ENCODE measurements at regions not wholly inside any gene's neighbourhood (a gene's known extent, or its start where the extent isn't known, plus 50 kb on each side); places are given as distances from the start of the nearest gene placed in this dataset.

GRCh38 chr4:41859087-41859486 lies 76.1 kb upstream of the TMEM33 start:
- DNase-seq = no peak

GRCh38 chr4:41857226-41857641 lies 78.0 kb upstream of the TMEM33 start:
- DNase-seq = no peak

DNA sequence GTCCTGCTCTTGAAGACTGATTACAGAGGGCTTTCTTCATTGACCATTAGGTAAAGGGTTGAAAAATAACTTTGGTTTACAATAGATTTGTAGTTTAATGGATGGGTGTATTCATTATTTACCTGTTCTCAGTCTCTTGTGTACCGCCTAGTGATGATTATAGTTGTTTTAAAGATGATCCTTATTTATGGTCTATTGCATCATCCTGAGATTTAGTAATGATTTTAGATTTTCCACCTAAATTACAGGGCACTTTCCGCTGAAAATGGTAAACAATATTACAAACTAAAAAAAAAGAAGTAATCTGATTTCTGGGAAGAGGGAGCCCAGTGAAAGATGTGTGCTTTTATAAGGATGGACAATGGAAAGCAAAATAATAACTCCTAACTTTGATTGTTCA lies 78.4 kb upstream of the TMEM33 start:
- DNase-seq = no peak

- no peak for DNase-seq
These were observed 81.3 kb upstream of the TMEM33 start for GRCh38 chr4:41853973-41854372.

DNA sequence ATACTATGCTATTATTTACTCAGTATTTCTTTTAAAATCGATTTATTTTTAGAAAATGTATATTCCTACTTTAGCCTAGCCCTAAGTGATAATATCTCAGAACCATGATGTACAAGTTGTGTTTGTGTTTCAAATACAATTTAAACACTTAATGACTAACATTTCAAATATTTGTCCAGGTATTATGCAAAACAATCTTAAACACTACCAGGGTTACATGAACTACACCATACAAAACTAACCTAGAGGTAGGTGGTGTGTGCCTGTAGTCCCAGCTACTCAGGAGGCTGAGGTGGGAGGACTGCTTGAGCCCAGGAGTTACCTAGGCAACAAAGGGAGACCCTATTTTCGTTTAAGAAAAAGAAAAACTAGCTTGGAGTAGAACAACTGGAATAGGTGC lies 83.0 kb upstream of the TMEM33 start:
- DNase-seq = no peak

DNA sequence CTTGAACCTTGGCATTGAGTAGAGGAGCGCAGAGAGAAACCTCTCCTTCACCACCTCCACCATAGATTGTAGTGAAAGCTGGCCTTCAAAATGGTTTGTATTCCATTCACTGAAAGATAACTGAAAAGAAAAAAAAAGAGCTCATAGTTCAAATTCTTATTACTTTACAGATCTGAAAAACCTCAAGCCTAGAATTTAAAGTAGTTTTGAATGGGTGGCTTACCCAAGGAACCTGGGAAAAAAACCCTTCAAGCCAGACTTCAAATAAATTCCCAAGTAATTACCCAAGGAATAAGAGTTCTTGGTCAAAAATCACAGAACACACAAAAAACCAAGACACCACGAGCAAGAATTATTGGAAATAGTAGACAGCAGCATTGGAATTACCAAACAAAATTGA lies 83.6 kb upstream of the TMEM33 start:
- no peak for DNase-seq

GRCh38 chr4:41844327-41844726 lies 90.9 kb upstream of the TMEM33 start:
- DNase-seq = no peak

DNA sequence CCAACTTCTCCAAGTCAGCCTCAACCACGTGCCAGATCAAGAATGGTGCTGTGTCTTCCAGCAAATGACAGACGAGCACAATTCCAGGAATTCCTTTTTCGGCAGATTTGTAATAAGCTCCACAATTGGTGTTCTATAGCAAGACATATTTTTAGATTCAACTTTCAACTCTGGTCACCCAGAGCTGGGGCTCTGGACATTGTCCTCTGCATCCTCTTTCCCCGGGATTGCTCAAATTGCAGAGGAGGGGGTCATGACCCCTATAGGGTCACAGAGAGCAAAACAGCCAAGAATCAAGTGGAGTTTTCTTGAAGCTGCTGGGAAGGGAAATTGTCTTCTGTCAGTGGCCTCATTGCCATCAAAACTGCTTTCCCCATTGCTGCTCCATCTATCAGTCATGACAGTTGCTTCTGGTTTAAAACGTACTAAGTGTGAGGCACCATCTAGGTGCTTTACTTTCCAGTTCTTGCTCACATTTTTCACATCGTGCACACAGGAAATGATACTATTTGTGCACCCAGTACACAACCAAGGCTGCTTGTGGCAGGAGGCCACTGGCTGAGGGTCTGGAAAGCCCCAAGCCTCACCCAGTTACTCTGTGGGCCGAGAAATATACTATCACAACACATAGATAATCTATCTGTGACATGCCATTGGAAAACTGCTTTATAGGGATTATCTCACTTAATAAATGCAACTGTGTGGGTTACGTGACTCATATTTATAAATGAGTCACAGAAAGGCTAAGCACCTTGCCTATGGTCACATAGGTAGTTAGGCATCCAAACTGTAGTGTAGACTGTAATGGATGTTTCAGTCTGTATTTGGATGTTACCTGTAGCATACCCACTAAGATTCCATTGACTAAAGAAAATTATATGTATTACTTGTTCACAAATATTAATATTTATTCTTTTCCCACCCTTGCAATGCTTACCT lies 91.7 kb upstream of the PHOX2B start:
- DNase-seq = no peak

DNA sequence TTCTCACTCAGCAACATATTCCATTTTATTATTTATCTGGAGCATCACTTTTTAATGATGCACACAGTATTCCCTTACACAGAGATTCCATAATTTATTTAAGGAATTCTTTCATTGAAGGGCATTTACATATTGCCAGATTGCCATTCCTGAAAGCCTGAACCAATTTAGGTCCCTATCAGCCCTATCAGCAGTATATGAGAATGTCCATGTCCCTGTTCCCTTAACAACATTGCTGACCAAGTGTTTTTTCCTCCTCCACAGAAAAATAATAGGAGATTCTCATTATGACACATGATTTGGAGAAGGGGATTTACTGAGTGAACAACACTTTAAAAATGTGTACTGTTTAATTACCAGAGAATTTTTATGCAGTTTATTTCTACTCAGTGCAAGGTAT lies 90.1 kb upstream of the PHOX2B start:
- no peak for DNase-seq

DNA sequence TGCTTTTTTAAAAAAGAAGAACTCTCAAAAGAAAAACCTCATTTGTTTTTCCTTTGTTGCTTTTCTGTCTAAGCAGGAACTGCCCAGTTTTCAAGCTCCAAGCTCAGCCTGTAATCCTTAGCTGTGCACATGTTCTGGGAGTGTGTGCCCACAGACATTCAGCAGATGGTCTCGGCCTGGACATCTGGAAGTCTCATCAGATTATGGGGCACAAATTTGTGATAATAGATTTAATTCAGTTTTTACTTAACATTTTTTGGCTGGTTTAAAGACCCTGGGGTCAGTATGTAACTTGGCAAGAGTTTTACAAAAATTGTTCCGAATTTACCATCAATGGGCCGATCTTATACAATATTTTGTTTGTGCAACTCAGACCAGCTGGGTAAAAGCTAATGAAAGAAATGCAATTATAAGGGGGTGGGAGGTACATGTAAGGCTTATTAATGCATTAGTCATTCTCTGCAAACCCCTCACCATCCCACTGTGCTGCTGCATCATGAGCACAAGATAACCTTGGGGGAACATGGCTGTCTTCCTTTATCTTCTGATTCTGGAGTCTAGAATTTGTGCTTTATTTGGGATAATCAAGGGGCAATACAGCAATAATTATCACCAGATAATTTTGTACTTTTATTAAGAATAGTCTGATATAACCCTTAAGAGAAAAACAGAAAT lies 86.9 kb upstream of the PHOX2B start:
- DNase-seq = no peak

- no peak for DNase-seq
These were observed 84.4 kb upstream of the PHOX2B start for GRCh38 chr4:41832961-41833360.

DNA sequence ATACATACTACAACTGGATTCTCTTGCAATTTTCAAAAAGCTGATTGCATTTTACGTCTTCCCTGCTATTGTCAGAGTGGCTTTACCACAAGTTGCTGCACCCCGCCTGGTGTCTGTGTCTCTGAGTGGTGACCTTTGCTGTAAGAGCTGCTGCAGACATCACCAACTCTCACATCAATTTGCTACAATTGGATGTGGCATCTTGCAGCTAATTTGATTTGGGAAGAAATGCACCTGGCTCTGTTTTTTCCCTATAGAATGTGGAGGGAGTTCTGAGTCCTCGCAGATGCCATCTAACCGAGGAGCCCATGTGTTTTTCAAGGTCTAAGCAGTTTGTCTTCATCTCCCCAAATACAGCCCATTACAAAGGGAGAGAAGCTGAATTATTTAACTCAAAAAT lies 73.8 kb upstream of the PHOX2B start:
- no peak for DNase-seq

GRCh38 chr4:41820473-41820872 lies 71.9 kb upstream of the PHOX2B start:
- no peak for DNase-seq

GRCh38 chr4:41819621-41820020 lies 71.1 kb upstream of the PHOX2B start:
- DNase-seq = no peak

DNA sequence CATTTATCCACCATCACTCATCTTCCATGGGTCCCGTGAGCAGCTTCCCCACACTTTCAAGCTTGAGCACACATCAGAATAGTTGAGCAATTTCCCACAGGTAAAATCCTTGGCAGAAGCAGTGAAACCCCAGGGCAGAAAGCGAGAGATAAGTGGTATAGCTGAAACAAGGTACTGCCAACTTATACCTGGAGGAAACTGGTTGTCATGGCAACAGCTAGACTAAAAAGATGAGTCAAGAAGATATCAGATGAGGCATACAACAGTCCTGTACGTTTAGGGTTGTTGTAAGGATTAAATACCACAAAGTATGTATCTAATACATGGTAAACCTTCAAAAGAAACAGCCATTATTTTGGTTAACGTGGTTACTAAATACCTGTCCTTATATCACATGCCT lies 66.9 kb upstream of the PHOX2B start:
- no peak for DNase-seq

DNA sequence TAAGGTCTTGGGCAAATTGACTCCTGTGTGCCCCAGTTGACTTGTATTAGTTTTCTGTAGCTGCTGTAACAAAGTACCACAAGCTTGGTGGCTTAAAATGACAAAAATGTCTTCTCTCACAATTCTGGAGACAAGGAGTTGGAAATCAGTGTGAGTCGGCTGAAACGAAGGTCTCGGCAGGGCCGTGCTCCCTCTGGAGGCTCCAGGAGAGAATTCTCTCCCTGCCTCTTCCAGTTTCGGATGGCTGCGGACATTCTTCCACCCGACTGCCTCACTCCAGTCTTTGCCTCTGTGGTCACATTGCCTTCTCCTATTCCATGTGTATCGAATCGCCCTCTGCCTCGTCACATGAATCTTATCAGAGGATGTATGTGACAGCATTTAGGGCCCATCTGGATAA lies 66.0 kb upstream of the PHOX2B start:
- no peak for DNase-seq

DNA sequence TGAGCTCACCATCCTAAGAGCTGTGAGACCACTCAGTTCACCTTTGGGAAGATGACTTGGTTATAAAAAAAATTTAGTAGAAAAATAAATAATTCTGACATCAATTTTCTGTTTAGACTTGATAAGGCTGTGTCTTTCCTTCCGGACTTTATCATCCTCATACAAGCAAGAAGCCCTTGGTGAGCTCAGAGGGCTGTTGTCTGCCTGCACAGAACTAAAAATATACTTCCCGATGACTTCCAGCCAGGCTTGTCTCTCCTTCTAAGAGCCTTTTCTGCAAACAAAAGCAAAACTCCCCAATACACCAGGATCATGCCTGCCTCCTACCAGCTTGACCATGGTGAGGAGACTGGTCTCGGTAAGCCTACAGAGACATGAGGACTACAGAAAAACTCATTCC lies 58.3 kb upstream of the PHOX2B start:
- no peak for DNase-seq

DNA sequence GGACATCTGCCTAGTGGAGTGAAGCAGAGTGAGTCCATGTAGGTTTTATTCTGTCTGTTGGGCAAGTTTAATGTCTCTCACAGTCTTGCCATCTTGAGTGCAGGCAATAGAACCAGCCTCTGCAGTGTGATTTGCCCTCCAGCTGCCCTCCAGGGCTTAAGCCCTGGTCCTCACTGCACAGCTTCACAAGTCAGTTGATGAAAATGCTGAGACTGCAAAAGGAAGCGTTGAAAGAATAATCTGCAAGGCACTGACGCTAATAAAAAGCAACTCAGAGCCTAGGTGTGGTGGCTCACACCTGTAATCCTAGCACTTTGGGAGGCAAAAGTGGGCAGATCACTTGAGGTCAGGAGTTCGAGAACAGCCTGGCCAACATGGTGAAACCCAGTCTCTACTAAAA lies 54.1 kb upstream of the PHOX2B start:
- no peak for DNase-seq

DNA sequence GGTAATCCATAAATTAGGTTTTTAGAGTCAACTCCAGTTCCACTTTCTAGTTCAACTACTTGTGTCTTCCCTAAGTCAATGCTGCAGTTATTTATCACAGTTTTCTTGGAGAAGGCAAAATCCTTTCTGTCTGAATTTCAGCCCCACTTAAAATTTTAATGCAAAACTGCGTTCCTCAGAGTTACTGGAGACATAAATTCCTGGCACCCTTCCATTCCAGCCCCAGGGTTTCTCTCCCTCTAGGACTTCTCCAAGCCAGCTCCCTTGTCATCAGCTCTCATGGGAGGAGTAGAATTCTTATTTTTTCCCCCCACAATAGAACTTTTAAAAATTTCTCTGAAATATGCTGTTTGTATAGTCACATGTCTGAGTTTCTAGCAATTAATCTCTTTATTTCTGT lies 50.6 kb upstream of the PHOX2B start:
- no peak for DNase-seq
